ENCODE measurements at regions not wholly inside any gene's neighbourhood (a gene's known extent, or its start where the extent isn't known, plus 50 kb on each side); places are given as distances from the start of the nearest gene placed in this dataset.
"Not testable (repeated sequence)": the region's sequence is repeated elsewhere in the genome, so short reads cannot be mapped to it uniquely, and the experiment has no call there.

- H3K27ac ChIP-seq (ENCODE audit: low read depth, low read length); H3K4me3 ChIP-seq (ENCODE audit: low read length); H3K9me3 ChIP-seq (ENCODE audit: insufficient read depth, low read depth, low read length); H3K27me3 ChIP-seq (ENCODE audit: insufficient read depth, low read length); H3K9ac ChIP-seq (ENCODE audit: low read depth, low read length); H3K36me3 ChIP-seq (ENCODE audit: insufficient read depth, low read length); H3K4me1 ChIP-seq (ENCODE audit: insufficient read depth, low read length): not testable (repeated sequence)
- WGBS, result 82% methylated on average over 4 of the region's 5 CpGs
Observed at GRCh38 chr18:14693882-14694281, 54.1 kb upstream of the ANKRD30B start.

- H3K4me1 ChIP-seq (ENCODE audit: insufficient read depth, low read length); H3K27ac ChIP-seq (ENCODE audit: low read depth, low read length); H3K36me3 ChIP-seq (ENCODE audit: insufficient read depth, low read length); H3K9ac ChIP-seq (ENCODE audit: low read depth, low read length); H3K27me3 ChIP-seq (ENCODE audit: insufficient read depth, low read length); H3K4me3 ChIP-seq (ENCODE audit: low read length): not testable (repeated sequence)
- 78% methylated on average over 2 of the region's 2 CpGs for WGBS
- peaks cover 12% of the 10 kb centered on the region; the same call in 1 of the 2 replicates for H3K9me3 ChIP-seq (ENCODE audit: insufficient read depth, low read depth, low read length)
Observed at GRCh38 chr18:14698006-14698405, 50.0 kb upstream of the ANKRD30B start.
